WTC11 (cell line): ENCODE measurements at regions not wholly inside any gene's neighbourhood (a gene's known extent, or its start where the extent isn't known, plus 50 kb on each side); places are given as distances from the start of the nearest gene placed in this dataset.

ENCODE experiments used
- ELF4 ChIP-seq: sonication (generic); formaldehyde crosslinking; IDR thresholded peaks from 2 replicates; pipeline ENCODE4 v1.8.1; 2022; ENCODE audit warnings: low read depth, mild to moderate bottlenecking, moderate library complexity, missing genetic modification reagents
- NFE2L1 ChIP-seq: sonication (generic); formaldehyde crosslinking; IDR thresholded peaks from 2 replicates; pipeline ENCODE4 v1.8.1; 2023; ENCODE audit warnings: missing genetic modification reagents
- SP1 ChIP-seq: sonication (generic); formaldehyde crosslinking; conservative IDR thresholded peaks from 2 replicates; pipeline ENCODE4 v1.8.1; 2022; ENCODE audit warnings: missing genetic modification reagents
- ZNF317 ChIP-seq: sonication (generic); formaldehyde crosslinking; IDR thresholded peaks from 2 replicates; pipeline ENCODE4 v1.8.1; 2023; ENCODE audit warnings: low read depth, mild to moderate bottlenecking, moderate library complexity, missing genetic modification reagents, borderline replicate concordance
- TF ChIP-seq, protein P1 (sequence below): sonication (generic); formaldehyde crosslinking; IDR thresholded peaks from 2 replicates; pipeline ENCODE4 v1.8.1; 2022; ENCODE audit warnings: low read depth, mild to moderate bottlenecking, moderate library complexity, missing genetic modification reagents, borderline replicate concordance
- TF ChIP-seq, protein P2 (sequence below): fragments of 200-600 bp; IDR thresholded peaks from 2 replicates; pipeline ENCODE4 v1.8.0; 2022; ENCODE audit warnings: antibody characterized with exemption

DNA sequence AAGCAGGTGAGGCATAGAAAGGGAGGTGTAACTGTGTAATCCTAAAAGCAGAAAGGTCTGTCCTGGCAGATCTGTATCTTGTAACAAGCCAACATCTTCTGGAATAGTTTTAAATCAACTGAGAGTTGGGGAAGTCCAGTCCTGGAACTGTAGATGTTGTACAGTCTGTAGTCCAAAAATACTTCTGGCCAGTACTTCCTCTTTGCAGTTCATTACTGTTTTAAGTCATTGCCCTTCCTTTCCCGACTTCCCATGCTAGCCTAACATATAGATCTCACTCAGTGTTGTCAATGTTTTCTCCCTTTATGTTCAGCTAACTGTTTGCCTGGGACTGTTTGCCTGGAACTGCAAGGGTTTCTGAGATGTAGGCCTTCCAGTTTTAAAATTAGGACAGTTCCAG is 168.5 kb upstream of the ISL1 start:
- no peak for TF ChIP-seq ZNF317 (CRISPR knock-in tag)
- no peak for TF ChIP-seq ELF4 (CRISPR knock-in tag)
- TF ChIP-seq, protein P1, sequence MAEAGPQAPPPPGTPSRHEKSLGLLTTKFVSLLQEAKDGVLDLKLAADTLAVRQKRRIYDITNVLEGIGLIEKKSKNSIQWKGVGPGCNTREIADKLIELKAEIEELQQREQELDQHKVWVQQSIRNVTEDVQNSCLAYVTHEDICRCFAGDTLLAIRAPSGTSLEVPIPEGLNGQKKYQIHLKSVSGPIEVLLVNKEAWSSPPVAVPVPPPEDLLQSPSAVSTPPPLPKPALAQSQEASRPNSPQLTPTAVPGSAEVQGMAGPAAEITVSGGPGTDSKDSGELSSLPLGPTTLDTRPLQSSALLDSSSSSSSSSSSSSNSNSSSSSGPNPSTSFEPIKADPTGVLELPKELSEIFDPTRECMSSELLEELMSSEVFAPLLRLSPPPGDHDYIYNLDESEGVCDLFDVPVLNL (CRISPR knock-in tag): no peak
- TF ChIP-seq SP1 (CRISPR knock-in tag): no peak
- TF ChIP-seq, protein P2, sequence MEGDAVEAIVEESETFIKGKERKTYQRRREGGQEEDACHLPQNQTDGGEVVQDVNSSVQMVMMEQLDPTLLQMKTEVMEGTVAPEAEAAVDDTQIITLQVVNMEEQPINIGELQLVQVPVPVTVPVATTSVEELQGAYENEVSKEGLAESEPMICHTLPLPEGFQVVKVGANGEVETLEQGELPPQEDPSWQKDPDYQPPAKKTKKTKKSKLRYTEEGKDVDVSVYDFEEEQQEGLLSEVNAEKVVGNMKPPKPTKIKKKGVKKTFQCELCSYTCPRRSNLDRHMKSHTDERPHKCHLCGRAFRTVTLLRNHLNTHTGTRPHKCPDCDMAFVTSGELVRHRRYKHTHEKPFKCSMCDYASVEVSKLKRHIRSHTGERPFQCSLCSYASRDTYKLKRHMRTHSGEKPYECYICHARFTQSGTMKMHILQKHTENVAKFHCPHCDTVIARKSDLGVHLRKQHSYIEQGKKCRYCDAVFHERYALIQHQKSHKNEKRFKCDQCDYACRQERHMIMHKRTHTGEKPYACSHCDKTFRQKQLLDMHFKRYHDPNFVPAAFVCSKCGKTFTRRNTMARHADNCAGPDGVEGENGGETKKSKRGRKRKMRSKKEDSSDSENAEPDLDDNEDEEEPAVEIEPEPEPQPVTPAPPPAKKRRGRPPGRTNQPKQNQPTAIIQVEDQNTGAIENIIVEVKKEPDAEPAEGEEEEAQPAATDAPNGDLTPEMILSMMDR: no peak
- TF ChIP-seq NFE2L1 (CRISPR knock-in tag): no peak
